ENCODE measurements at regions not wholly inside any gene's neighbourhood (a gene's known extent, or its start where the extent isn't known, plus 50 kb on each side); places are given as distances from the start of the nearest gene placed in this dataset.

- Histone ChIP-seq H3K27ac (replicated peaks) (no peak overlapping the region), H3K4me3 (replicated peaks; ENCODE audit: insufficient read depth, low read length) (no peak overlapping the region), H3K27me3 (ENCODE audit: insufficient read depth, poor library complexity, severe bottlenecking) (no peaks in the 10 kb centered on the region)
- TF ChIP-seq GABPA (IDR thresholded peaks at IDR 0.05; ENCODE audit: low read depth) = no peak
- TF ChIP-seq, protein P1, sequence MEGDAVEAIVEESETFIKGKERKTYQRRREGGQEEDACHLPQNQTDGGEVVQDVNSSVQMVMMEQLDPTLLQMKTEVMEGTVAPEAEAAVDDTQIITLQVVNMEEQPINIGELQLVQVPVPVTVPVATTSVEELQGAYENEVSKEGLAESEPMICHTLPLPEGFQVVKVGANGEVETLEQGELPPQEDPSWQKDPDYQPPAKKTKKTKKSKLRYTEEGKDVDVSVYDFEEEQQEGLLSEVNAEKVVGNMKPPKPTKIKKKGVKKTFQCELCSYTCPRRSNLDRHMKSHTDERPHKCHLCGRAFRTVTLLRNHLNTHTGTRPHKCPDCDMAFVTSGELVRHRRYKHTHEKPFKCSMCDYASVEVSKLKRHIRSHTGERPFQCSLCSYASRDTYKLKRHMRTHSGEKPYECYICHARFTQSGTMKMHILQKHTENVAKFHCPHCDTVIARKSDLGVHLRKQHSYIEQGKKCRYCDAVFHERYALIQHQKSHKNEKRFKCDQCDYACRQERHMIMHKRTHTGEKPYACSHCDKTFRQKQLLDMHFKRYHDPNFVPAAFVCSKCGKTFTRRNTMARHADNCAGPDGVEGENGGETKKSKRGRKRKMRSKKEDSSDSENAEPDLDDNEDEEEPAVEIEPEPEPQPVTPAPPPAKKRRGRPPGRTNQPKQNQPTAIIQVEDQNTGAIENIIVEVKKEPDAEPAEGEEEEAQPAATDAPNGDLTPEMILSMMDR (IDR thresholded peaks at IDR 0.05; ENCODE audit: insufficient read depth, low read length) = peak; percentile 62
- DNase-seq (ENCODE audit: low read depth in 1 of 2, low spot score in 1 of 2) = peak; percentile 35 to 55
These were observed 156.2 kb downstream of the MELK start for GRCh38 chr9:36728651-36729520.

- Histone ChIP-seq H3K4me3 (replicated peaks; ENCODE audit: insufficient read depth, low read length) (no peak overlapping the region), H3K27ac (replicated peaks) (no peak overlapping the region), H3K27me3 (ENCODE audit: insufficient read depth, poor library complexity, severe bottlenecking) (no peaks in the 10 kb centered on the region)
- DNase-seq (ENCODE audit: low read depth in 1 of 2, low spot score in 1 of 2) = no peak
- TF ChIP-seq, protein P2, sequence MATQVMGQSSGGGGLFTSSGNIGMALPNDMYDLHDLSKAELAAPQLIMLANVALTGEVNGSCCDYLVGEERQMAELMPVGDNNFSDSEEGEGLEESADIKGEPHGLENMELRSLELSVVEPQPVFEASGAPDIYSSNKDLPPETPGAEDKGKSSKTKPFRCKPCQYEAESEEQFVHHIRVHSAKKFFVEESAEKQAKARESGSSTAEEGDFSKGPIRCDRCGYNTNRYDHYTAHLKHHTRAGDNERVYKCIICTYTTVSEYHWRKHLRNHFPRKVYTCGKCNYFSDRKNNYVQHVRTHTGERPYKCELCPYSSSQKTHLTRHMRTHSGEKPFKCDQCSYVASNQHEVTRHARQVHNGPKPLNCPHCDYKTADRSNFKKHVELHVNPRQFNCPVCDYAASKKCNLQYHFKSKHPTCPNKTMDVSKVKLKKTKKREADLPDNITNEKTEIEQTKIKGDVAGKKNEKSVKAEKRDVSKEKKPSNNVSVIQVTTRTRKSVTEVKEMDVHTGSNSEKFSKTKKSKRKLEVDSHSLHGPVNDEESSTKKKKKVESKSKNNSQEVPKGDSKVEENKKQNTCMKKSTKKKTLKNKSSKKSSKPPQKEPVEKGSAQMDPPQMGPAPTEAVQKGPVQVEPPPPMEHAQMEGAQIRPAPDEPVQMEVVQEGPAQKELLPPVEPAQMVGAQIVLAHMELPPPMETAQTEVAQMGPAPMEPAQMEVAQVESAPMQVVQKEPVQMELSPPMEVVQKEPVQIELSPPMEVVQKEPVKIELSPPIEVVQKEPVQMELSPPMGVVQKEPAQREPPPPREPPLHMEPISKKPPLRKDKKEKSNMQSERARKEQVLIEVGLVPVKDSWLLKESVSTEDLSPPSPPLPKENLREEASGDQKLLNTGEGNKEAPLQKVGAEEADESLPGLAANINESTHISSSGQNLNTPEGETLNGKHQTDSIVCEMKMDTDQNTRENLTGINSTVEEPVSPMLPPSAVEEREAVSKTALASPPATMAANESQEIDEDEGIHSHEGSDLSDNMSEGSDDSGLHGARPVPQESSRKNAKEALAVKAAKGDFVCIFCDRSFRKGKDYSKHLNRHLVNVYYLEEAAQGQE (IDR thresholded peaks at IDR 0.05; ENCODE audit: insufficient replicate concordance, low read depth) = no peak
- no peak for TF ChIP-seq GABPA (IDR thresholded peaks at IDR 0.05; ENCODE audit: low read depth)
- no peak for TF ChIP-seq POLR2AphosphoS5 (IDR thresholded peaks at IDR 0.05; ENCODE audit: low read depth)
- TF ChIP-seq, protein P1 (IDR thresholded peaks at IDR 0.05; ENCODE audit: insufficient read depth, low read length) = no peak
- TF ChIP-seq SPI1 (IDR thresholded peaks at IDR 0.05; ENCODE audit: borderline replicate concordance, low read depth) = no peak
These were observed 157.2 kb downstream of the MELK start for GRCh38 chr9:36729906-36730305.

DNA sequence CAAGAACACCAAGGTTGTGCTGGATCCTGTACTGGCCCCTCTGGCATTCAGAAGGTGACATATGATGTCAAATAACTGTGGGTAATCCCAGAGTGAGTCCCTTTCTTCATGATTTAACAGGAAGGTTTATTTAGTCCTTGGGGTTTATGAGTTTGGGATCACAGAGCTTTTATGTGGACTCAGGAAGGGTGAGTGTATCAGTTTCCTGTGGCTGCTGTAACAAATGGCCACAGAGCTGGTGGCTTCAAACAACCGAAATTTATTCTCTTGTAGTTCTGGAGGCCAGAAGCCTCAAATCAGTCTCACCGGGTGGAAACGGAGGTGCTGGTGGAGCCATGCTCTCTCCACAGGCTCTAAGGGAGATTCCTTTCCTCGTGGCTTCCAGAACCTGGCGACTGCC, 157.7 kb downstream of the MELK start:
- DNase-seq (ENCODE audit: low read depth in 1 of 2, low spot score in 1 of 2) = no peak
- Histone ChIP-seq H3K4me3 (replicated peaks; ENCODE audit: insufficient read depth, low read length) (no peak overlapping the region), H3K27ac (replicated peaks) (no peak overlapping the region), H3K27me3 (ENCODE audit: insufficient read depth, poor library complexity, severe bottlenecking) (no peaks in the 10 kb centered on the region)
- TF ChIP-seq, protein P2 (IDR thresholded peaks at IDR 0.05; ENCODE audit: insufficient replicate concordance, low read depth) = no peak
- TF ChIP-seq SPI1 (IDR thresholded peaks at IDR 0.05; ENCODE audit: borderline replicate concordance, low read depth) (no peak), POLR2AphosphoS5 (IDR thresholded peaks at IDR 0.05; ENCODE audit: low read depth) (no peak), GABPA (IDR thresholded peaks at IDR 0.05; ENCODE audit: low read depth) (no peak)
- TF ChIP-seq, protein P1 (IDR thresholded peaks at IDR 0.05; ENCODE audit: insufficient read depth, low read length) = no peak
